GM06990 (cell line): ENCODE measurements at regions not wholly inside any gene's neighbourhood (a gene's known extent, or its start where the extent isn't known, plus 50 kb on each side); places are given as distances from the start of the nearest gene placed in this dataset.

Source experiments
- DNase-seq: peaks from one replicate; pipeline ENCODE4 v3.0.0-alpha.2; 2011; ENCODE audit not compliant: insufficient read length; ENCODE audit errors: extremely low read depth
- H3K27me3 ChIP-seq: replicated peaks from 2 replicates; pipeline ENCODE4 v1.6.0; 2011; ENCODE audit warnings: low read length; ENCODE audit not compliant: control insufficient read depth, insufficient read depth
- H3K36me3 ChIP-seq: 2 replicates; pipeline ENCODE4 v1.5.1; 2011; ENCODE audit warnings: low read length; ENCODE audit not compliant: control insufficient read depth, insufficient read depth
- H3K4me3 ChIP-seq: replicated peaks from 2 replicates; pipeline ENCODE4 v1.5.1; 2011; ENCODE audit warnings: low read depth, mild to moderate bottlenecking, control low read depth, low read length
- CTCF ChIP-seq: IDR thresholded peaks from 2 replicates; pipeline ENCODE4 v1.5.1; 2011; ENCODE audit warnings: low read length, control low read depth, mild to moderate bottlenecking, inconsistent platforms; ENCODE audit not compliant: insufficient read depth, poor library complexity, severe bottlenecking

- H3K4me3 ChIP-seq: no peak overlapping the region
- no peak for DNase-seq
- no peak for TF ChIP-seq CTCF
- no peaks in the 10 kb centered on the region for H3K36me3 ChIP-seq
- H3K27me3 ChIP-seq: no peaks in the 10 kb centered on the region
Measured at GRCh38 chr18:27415495-27415894, 230.4 kb upstream of the CHST9 start.

- no peak overlapping the region for H3K4me3 ChIP-seq
- H3K36me3 ChIP-seq: no peaks in the 10 kb centered on the region
- H3K27me3 ChIP-seq: no peaks in the 10 kb centered on the region
- DNase-seq: no peak
- TF ChIP-seq CTCF: no peak
Measured at GRCh38 chr18:27414682-27415081, 229.6 kb upstream of the CHST9 start.

GRCh38 chr18:27413495-27414401 is 228.6 kb upstream of the CHST9 start:
- H3K36me3 ChIP-seq: no peaks in the 10 kb centered on the region
- no peak for TF ChIP-seq CTCF
- no peak for DNase-seq
- no peaks in the 10 kb centered on the region for H3K27me3 ChIP-seq
- no peak overlapping the region for H3K4me3 ChIP-seq

- Histone ChIP-seq H3K27me3 (no peaks in the 10 kb centered on the region), H3K4me3 (no peak overlapping the region), H3K36me3 (no peaks in the 10 kb centered on the region)
- TF ChIP-seq CTCF: no peak
- no peak for DNase-seq
Measured at GRCh38 chr18:27412556-27412955, 227.4 kb upstream of the CHST9 start.

- no peak for DNase-seq
- H3K4me3 ChIP-seq: no peak overlapping the region
- no peak for TF ChIP-seq CTCF
Measured at GRCh38 chr18:27411911-27412310, 226.8 kb upstream of the CHST9 start.

More at GRCh38 chr18:27411911-27412310, 226.8 kb upstream of the CHST9 start:
- no peaks in the 10 kb centered on the region for H3K27me3 ChIP-seq
- no peaks in the 10 kb centered on the region for H3K36me3 ChIP-seq
